ENCODE measurements at regions not wholly inside any gene's neighbourhood (a gene's known extent, or its start where the extent isn't known, plus 50 kb on each side); places are given as distances from the start of the nearest gene placed in this dataset.

DNA sequence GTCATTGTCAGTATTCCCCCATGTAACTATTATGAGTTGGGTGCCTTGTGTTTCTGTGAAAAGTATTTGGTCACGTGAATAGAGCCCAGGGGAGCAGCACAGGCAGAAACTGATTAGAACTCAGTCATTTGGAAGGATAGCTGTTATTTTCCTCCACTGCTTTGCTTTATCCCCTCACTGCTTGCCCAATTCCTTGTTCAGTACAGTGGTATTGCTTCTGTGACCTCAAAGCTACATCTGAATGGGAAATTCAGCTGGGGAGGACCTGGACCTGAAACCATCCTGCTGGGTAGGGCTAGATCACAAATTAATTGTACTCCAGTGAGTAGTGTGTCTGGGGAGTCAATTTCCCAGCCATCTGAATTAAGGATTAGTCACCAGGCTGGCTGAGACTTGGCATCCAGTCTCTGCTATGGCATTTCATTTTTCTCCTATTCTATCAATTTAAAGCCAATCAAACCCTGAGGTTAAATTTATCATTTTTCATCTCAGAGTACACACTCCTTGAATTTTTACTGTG lies 1231.6 kb upstream of the GYPC start:
- TF ChIP-seq, protein P1, sequence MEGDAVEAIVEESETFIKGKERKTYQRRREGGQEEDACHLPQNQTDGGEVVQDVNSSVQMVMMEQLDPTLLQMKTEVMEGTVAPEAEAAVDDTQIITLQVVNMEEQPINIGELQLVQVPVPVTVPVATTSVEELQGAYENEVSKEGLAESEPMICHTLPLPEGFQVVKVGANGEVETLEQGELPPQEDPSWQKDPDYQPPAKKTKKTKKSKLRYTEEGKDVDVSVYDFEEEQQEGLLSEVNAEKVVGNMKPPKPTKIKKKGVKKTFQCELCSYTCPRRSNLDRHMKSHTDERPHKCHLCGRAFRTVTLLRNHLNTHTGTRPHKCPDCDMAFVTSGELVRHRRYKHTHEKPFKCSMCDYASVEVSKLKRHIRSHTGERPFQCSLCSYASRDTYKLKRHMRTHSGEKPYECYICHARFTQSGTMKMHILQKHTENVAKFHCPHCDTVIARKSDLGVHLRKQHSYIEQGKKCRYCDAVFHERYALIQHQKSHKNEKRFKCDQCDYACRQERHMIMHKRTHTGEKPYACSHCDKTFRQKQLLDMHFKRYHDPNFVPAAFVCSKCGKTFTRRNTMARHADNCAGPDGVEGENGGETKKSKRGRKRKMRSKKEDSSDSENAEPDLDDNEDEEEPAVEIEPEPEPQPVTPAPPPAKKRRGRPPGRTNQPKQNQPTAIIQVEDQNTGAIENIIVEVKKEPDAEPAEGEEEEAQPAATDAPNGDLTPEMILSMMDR (IDR thresholded peaks at IDR 0.05), result no peak
- no peak for TF ChIP-seq POLR2A (IDR thresholded peaks at IDR 0.05)
